Stimulated activated CD8-positive, alpha-beta memory T cell treated with anti-CD3 and anti-CD28 coated beads, Interleukin-2, amount 100 ng/mL, for 48 hours (primary cell): ENCODE measurements at regions not wholly inside any gene's neighbourhood (a gene's known extent, or its start where the extent isn't known, plus 50 kb on each side); places are given as distances from the start of the nearest gene placed in this dataset.
A peak's percentile ranks its signal among the peaks of the same experiment; 100 is the strongest.

Experiments used
- DNase-seq, 2 donors: peaks; one replicate each; pipeline ENCODE4 v3.0.0-alpha.2; 2020; ENCODE audit warnings: low read depth in 2 of 2

DNA sequence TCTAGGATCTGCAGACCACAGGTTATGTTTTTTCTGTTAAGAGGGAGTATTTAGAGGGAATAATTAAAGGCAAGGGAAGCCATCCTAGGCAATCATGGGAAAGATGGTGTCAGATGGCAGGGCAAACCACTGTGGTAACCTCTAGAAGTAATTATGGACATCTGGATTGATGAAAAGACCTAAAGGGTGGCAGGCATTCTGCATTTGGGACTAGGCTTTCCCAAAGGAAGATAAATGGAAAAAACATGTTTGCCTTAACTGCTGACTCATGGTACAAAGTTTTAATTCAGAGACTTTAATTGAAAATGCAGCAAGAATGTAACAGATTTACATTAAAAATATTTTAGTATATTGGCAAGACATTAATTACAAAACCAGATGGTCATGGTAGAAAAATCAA lies 88.1 kb downstream of the TMEM30B start:
- no peak for DNase-seq

DNA sequence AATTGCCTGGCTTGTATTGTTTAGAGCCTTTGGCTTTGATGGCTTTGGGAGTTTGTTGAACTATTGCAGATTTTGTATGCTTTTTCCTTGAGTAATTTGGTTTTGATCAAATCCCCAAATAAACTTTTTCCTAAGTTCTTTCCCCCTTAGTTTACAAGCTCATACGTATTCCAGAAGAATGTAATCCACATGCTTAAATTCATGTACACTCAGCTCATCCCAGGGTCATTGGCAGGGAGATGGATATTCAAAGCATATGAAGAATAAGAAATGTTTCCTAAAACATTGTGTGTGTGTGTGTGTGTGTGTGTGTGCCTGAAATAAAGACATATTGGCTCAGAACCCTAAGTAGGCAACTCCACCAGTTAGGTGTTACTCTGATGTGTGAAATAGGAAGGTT lies 89.4 kb downstream of the TMEM30B start:
- no peak for DNase-seq

DNA sequence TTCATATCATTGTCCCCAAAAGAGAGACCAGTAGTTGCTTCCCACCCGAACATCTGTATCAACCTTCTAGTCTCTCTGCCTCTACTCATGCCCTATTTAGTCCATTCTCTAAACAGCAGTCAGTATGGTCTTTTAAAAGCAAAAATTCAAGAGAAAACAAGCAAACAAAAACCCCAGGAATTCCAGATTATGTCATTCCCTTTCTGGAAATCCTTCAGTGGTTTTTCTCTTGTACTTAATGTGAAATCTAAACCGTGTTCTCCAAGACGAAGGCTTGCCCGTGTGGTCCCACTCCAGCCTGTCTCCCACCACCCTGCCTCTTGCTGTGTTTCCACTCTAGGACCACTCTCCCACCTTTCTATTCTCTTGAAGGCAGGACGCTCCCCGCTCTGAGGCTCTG lies 90.8 kb downstream of the TMEM30B start:
- DNase-seq: no peak

DNA sequence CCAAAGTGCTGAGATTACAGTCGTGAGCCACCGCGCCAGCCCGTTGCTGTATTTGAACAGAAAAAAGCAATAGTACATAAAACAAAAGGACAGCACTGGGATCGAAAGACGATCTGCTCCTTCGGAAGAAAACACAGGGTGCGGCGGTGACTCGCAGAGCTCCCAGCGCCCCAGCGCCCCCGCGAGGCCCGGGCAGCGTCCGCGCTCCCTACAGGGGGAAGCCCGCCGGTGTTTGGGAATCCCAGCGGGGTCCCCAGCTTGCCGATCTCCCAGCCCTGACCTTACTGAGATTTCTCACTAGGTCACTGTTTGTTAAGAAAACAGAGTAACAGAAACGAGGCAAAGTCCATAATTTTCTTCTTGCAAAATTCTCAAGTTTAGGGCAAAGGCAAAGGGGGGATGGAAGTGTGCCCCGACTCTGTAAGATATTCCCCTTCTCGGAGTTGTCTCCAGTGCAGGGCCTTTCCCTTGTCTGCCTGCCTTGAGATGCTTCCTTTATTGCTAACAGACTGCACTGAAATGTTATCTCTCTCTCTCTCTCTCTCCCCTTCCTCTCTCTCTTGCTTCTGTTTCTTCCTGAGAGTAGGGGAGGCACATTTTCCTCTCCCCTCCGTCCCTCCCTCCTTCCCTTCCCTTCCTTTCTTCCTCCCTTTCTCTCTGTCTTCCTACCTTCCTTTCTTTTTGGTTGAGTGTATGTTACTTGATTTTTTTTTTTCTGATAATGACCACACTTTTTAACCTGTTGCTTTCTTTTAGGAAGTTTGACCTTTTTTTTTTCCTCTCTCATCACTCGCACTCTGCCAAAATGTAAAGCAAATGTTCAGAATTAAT lies 91.9 kb downstream of the TMEM30B start:
- peak; percentile 13 to 32 for DNase-seq

DNA sequence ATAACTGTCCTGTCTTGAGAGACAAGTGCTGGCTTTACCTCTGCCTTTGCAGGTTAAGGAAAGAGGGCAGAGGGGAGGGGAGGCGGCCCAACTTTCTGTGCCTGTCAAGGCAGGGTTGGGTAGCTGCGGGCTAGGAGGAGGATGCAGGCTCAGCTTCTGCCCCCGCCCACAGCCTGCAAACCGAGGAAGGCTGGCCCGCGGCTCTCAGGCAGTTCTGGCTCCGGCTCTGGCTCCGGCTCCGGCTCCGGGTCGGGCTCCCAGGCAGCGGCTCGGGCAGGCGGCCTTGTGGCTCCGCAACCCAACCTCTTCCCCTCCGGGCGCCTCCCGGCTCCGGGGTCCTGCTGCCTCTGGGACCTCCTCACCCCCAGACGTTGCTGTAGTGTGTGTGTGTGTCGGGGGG lies 92.9 kb downstream of the TMEM30B start:
- DNase-seq: no peak

DNA sequence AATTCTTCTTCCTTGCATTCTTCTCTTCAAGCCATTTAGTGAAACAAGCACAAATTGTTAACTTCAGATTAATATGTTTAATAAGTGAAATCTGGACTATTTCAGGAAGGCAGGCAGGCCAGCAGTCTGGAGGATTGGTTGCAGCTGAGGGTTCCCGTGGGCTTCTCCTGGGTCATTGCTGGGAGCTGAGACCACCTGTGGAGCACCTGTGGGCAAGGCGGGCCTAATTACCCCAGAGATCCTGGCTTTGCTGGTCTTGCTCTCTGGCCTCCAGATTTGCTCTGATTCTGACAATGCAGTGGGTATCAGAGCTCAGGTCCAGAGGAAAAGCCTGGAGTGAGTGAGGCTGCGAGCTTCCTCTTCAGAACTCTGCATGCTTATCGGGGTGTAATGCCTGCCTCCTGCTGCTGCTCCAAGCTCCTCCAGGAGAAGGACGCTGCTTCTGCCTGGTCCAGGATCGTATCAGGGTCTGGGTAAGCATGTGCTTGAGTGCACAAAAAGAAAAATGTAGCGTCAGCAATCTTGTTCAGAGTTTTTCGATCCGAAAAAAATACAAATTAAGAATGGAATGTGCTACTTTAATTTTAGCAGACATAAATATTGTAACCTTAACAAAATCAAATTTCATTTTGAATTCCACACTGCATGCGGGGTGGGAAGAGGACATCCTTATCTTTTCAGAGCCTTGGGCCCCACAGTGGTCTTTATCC lies 93.8 kb downstream of the TMEM30B start:
- no peak for DNase-seq

DNA sequence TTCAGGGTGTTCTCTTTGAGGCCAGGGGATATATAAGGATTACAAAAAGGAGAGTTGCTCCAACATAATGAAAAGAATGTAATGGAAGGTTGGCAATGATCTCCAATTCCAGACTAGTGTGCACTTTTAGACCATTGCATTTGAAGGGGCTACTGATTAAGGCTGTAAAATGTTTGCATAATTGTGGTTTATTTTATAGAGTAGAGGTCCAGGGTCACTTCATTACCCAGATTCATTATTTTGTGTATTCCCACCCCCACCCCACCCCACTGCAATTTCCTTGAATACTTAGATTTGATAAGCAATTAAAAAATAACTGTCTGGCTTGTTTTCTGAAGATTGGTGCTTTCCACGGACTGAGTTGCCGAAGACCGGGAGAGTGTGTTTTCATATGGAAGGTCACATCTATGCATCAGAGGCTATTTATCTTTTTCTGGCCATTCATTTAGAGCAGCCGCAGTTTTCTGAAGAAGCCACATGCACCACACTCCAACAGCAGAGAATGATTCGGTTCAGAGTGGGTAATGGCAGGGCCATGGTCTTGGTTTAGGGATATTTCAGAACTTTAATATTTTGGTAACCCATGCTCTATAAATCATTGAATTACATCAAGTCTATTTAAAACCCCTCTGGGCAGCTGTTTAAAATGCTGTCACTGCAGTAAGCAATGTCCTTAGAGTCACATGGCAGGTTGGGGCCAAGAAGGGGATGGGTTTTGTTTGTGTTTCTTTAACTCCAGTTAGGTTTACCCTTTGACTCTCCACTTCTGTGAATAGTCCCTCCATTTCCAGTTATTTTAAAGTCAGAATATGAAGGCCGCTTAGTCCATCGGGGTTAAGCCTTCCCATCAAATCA lies 94.6 kb downstream of the TMEM30B start:
- DNase-seq: no peak

DNA sequence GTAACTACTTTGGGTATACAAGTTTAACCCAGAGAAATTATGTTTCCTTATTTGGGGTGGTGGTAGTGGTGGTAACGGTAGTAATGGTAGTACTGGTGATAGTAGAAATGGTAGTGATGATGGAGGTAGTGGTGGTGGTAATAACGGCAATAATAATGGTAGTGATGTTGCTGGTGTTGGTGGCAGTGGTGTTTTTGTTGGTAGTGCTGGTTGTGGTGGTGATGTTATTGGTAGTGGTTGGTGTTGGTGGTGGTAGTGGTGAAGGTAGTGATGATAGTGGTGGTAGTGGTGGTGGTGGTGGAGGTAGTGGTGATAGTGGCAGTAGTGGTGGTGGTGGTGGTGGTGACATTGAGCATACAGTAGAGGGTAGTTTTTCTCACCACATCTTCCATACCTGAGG lies 95.6 kb downstream of the TMEM30B start:
- no peak for DNase-seq

DNA sequence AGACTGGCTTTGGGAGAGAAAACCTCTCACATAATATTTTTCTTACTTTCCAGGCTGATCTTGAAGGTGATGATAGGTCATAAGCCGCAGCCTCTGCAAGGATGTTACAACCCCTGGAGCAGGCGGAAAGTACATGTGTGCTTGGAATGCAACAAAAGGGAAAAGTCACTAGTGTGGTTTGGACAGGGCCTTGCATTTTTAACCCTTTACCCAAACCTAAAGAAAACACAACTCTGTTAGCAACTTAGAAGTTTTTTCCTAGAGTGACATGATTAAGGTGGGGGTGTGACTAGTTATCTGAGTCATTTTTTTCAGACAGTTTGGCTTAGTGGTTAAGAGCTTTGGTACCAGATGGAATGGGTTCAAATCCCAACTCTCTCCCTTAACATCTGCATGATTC lies 97.0 kb downstream of the TMEM30B start:
- DNase-seq: no peak

DNA sequence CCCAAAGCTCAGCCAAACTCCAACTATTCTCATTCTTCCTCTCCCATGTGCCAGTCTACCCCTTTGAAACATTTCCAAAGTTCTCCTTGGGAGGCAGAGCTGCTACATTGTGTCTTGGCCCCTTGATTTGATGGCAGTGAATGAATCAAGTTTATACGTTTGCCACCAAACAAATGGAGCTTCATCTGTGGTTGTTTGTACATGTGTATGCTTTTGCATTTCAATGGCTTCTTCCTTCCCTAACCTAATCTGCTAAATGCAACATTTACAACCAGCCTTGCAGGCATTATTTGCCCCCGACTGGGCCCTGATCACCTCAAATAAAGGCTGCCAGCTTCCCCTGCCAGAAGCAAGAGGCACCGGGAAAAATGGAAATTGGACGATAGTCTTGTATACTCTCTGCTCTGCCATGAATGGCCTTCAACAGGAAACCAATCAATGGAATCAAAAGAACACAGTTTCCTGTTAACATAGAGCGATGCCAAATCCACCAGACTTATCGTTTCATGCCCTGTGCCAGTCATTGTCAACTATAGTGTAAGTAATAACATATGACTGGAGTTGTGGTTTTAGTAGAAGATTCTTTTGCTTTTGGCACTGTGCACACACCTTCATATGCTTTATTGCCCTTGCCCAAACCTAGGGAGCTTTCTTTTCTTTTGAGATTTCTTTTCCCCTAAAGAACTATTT lies 97.8 kb downstream of the TMEM30B start:
- DNase-seq: no peak

DNA sequence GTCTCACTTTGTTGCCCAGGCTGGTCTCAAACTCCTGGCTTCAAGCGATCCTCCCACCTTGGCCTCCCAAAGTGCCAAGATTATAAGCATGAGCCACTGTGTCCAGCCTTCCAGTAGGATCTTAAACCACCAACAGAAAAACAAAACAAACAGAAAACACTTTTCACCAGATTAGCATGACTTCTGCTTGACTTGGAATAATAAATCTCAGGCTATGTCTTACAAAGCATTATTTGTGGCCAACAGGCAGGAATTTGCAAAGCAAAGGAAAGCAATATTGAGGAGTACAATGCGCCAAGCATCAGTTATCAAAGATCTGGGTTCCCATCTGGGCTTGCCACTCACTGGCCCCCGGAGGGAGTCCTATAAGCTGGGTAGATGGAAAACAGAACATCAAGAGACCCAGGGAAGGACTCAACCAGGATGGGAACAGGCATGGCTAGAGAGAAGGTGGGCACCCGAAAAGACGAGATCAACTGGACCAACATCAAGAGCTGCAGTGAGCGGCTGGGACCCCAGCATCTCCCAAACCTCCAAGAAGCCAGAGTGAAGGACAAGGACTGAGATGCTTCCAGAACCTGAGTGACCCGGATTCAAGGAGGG lies 101.2 kb downstream of the TMEM30B start:
- no peak for DNase-seq

DNA sequence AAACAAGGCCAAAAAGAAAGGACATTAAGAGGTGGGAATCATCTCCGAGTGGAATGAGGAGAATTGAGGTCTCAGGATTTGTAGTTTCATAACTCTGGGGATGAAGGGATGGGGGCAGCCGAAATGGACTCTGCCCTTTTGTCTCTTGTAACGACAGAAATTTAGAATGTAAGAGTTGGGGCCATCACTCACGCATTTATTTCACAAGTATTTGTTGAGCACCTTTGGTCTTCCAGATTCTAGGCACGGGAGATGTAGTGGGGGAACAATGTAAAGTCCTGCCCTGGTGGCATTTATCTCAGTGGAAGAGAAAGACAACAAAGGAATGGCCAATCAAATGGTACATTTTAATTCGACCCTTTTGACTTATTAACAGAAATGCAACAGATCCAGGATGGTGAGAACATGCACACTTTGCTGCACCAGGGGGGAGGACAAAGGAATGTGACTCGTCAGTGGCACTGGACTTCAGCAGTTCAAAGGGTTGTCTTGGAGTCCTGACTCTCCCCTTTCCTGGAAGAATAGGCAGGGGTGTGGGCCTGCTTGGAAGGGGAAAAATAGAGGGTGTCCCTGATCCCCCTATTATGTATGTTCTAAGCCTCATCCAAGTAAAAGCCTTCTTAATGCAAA lies 102.0 kb downstream of the TMEM30B start:
- no peak for DNase-seq

DNA sequence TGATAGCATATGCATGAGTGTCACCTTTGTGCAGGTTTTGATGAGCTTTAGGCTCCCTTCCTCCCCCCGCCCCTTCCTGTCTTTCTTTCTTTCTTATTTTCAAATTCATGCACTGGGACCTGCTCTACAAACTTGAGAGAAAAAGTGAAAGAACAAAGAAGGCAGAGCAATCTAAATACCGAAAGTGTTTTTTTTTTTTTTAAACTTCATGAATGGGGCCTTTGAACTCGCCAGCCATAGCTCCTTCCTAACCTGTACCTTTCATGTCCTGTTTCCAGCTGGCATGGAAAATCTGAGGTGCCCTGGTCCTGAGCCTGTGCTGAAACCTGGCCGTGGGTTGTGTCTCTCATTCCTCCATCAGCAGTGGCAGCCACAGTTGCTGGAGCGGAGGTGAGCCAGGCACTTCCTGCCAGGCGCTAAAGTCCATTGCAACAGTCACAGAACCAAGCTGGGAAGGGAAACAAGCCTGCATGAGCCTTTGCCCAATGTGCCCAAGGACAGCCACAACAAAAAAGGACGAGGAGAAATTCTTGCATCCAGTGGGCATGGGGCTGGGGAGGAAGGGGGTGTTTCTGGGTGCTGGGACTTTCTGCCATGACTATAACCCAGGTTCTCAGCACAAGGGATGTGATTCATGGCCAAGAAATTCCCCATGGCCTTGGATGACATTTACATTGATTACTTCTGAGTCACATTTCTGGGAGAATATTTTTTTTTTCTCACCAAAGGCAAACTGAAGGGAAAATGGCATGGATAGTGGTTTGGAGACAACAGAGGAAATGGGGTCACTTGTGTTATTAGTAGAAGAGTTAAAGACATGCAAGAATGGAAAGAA lies 102.7 kb downstream of the TMEM30B start:
- DNase-seq: peak; percentile 16 to 31

DNA sequence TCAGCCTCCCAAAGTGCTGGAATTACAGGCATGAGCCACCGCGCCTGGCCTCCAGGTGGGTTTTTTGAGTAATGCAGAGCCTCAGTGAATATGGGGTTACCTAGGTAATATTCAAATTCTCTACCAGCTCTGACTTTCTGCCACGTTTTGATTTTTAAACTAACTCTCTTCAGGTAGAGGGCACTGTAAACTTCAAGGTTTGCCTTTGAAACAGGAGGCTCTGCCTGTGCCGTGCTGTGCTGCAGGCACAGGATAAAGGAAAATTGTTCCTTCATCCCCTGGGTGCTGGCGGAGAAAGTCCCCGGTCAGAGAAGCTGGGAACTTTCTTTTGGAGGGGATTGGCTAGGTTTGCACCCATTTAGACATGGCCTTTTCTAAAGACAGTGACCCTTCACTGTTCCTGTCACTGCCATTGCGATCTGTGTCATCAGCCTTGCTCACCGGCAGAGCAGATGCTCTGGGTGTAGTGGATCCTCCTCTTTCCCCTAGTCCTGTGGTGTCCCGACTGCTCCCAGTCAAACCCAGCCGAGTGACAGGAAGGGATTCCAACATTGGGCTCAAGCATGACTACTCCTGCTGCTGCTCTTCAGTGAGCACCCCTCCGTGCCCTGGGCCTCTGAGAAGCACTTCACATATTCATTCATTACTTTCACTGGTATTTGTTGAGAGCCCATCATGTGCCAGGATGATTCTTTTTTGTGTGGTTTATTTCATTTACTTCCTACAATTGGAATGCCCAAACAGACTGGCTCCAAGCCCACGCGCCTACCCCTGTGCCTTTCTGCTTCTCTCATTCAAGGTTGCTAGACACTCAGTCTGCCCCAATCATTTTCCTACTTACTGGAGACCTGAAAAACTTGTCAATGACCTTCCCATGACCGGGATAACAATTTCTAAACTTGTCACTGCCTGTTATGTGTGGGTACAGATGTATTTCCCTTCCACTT lies 103.6 kb downstream of the TMEM30B start:
- DNase-seq: no peak

DNA sequence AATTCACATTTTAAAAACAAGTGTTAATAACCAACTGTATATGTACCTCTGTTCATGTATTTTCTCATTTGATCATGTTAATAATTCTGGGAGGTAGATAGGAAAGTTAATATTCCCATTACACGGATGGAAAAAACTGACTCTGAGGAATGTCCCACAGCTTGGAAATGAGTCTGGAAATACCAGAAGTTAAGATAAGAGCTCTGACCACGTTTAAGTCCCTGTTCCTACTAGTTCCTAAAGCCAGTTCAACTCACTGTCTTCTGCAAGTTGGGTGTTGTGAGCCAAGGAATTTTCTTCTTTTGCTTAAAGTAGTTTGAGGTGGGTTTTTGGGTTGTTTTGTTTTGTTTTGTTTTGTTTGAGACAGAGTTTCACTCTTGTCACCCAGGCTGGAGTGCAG lies 104.5 kb downstream of the TMEM30B start:
- no peak for DNase-seq

DNA sequence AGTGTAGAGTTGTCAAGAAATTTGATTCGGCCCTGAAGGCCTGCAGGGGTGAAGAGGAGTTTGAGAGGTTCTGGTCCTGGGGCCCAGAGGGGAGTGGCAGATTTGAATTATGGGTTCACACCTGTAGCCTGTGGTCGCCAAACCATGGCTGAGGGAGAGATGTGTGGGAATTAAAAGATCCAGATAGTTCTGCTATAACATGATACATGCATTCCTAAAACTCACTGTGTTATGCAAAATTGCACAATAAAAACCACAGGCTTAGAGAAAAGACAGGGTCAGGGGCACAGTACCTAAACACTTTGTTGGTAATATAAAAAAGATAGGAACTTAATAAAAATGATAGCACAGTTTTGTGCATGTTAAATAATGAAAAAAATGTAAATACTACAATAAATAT lies 106.2 kb downstream of the TMEM30B start:
- DNase-seq: no peak

DNA sequence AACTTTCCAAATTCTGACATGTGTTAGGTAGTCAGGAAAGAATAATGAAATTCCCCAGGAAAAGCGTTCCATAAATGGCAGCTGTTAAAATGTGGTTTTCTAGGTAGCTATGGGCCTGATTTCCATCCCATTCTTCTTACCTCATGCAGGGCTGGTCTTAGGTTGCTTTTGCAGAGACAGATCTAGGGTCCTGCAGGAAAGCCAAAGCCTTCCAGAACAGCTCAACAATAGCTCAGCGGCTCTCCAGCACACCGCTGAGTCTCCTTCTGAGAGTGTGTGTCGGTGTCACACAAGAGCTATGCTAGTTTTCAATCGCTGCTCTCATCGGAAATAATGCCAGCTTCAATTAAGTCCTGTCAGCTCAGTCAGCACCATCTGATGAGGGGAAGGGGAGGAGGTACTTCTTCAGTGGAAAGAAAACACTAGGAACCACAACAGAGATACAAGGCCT lies 106.7 kb downstream of the TMEM30B start:
- no peak for DNase-seq

DNA sequence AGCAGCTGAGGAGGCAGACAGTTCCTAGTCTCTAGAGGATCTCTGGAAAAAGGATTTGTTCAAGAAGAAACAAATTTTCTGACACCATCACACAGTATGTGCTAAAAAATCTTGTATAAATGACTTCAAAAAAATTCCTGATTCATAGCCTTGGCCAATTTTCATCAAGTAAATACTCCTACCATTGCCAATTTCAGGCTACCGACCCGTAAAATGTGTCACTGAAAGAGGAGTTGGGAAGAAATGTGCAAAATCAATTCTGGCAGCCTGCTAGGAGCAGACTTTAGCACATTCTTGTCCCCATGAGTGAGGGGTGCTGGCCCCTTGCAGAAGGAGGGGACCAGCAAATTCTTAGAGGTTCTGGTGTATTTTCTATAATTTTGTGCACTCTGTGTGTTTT lies 109.4 kb downstream of the TMEM30B start:
- DNase-seq: no peak

DNA sequence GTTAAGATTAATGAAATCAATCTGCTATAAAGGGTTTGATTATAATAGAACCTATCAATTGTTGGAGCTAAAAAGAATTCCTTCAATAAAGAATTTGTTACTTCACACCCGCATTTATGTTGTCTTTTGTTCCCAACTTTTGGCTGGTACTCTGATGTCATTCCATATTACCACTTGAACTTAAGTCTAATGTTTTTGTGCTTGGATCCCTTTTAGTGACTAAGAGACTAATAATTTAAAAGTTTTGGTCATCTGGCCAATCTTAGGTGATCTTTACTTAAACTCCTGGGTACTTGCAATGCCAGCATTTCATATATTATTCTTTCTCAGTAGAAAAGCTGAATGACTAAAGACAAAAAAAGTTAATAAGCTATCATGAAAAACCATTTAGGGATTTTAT lies 113.0 kb downstream of the TMEM30B start:
- no peak for DNase-seq
